Left kidney (tissue), 1 donor: ENCODE measurements at regions not wholly inside any gene's neighbourhood (a gene's known extent, or its start where the extent isn't known, plus 50 kb on each side); places are given as distances from the start of the nearest gene placed in this dataset.

ENCODE experiments used
- DNase-seq: peaks from one replicate; pipeline ENCODE4 v3.0.0-alpha.2; 2013

DNA sequence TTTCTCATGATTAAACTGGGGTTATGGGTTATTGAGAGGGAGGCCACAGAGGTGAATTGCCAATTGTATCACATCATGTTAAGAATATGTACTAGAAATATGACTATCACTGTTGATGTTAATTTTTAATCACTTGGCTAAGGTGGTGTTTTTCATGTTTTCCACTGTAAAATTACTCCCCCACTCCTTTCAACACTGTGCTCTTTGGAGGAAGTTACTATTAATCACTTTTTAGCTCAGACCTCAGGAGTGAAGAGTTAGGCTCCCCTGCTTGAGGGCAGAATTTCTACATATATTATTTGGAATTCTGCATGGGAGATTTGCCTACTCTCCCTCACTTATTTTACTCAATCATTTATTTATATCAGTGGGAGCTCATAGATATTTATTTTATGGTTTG, 76.0 kb upstream of the OSR1 start:
- no peak for DNase-seq

- no peak for DNase-seq
Measured at GRCh38 chr2:19426941-19427340, 68.5 kb upstream of the OSR1 start.

- DNase-seq: no peak
Measured at GRCh38 chr2:19426144-19426543, 67.7 kb upstream of the OSR1 start.

DNA sequence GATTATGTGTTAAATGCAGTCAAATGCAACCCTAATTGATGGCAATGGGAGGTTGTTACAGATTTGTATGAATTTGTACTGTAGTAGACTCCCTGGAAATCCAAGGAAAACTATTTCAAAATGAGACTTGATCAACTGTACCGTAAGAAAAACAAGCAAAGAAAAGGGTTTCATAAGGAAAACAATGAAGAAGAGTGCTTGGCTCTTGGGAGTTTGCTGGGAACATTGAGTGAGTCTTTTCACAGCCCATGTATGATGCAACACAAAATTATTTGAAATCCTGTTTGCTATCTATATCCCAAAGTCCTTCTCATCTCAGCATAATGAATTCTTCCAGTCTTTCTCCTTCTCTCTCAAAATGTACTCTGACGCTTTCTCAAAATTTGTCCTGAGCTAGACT, 67.0 kb upstream of the OSR1 start:
- no peak for DNase-seq

GRCh38 chr2:19419211-19419880, 60.9 kb upstream of the OSR1 start:
- no peak for DNase-seq

DNA sequence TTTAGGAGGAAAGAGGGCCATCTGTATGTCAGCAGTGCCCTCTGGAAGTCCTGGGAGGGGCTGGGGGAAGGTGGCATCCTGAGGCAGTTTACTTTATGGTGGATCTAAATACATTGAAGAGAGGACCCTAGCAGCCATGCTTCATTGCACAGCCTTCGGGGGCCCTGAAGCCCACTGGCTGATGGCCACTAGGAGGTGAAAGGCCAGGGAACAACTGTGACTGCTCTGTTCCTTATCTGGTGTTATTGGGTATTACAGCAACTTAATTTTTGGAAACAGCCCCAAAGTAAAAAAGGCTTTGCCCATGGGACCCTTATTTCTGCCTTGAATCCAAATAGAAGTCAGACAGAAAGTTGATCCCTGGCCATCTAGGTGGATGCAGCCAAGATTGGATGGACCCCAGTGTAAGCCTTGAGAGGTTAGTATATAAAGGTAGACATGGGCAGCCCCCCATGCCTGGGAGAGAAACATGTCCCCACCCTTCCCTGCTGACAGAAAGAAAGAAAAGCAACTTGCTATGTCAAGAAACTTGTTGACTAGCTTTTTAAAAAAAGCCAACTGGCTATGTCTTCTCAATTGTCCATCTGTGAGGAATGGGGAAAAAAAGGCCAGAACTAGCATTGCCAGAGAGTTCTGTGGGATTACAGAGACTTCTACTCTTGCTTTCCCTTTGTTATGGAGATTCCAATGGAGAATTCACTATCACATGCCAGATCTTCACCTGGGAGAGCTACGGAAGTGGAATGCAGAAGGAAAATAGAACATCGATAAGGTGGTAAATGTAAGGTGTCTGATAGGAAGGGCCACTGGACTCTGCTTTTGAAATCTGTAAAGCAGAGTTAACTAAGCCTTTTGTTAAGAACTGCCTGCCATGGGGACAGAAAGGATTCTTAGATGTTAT, 58.6 kb upstream of the OSR1 start:
- no peak for DNase-seq

DNA sequence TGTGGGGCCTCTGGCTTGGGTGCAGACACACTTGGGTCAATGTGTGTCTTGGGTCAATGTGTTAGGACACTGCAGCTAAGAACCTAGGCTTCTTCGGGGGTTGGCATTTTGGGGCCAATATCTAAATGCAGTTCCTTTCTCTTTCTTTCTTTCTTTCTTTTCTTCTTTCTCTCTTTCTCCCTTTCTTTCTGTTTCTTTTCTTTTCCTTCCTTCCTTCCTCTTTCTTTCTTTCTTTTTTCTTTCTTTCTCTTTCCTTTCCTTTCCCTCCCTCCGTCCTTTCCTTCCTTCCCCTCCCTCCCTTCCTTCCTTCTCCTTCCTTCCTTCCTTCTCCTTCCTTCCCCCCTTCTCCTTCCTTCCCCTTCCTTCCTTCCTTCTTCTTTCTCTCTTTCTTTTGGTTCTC, 57.7 kb upstream of the OSR1 start:
- no peak for DNase-seq

GRCh38 chr2:19409046-19409445, 50.6 kb upstream of the OSR1 start:
- no peak for DNase-seq

DNA sequence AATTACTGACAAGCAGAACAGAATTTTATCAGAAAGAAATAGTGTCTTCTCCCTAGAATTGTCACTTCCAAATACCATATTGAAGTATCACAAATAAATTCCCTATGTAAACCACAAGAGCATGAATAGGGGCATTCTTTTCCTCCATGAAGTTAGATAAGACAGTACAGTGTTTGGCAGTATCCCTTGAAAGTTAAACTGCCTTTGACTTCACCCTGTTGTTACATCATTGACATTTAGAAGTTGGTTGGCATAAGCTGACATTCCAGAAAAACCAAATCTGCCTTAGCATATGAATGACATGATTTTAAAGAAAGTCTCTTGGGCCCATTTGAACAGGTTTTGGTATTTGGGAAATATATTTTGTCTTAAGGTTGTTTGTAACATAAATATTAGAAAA, 50.2 kb upstream of the OSR1 start:
- DNase-seq: no peak
